CD4-positive, alpha-beta T cell treated with Interleukin-6 for 4 hours (primary cell): ENCODE measurements at regions not wholly inside any gene's neighbourhood (a gene's known extent, or its start where the extent isn't known, plus 50 kb on each side); places are given as distances from the start of the nearest gene placed in this dataset.
"Not testable (repeated sequence)": the region's sequence is repeated elsewhere in the genome, so short reads cannot be mapped to it uniquely, and the experiment has no call there.

Source experiments
- DNase-seq: peaks from one replicate; pipeline ENCODE4 v3.0.0-alpha.2; 2020; ENCODE audit warnings: mixed read lengths

DNA sequence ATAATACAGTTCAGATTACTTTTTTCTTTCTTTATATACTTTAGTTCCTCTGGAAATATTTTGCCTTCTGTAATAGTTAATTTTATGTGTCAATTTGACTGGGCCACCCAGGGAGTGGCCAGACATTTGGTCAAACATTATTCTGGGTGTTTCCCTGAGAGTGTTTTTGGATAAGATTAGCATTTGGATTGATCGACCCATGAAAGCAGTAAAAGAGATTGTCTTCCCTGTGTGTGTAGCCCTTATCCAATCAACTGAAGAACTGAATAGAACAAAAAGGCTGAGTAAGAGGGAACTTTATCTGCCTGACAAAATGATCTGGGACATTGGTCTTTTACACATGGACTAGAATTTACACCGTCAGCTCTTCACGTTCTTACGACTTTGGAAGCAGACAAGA is 1190.1 kb upstream of the FAM98A start:
- DNase-seq, result no peak

DNA sequence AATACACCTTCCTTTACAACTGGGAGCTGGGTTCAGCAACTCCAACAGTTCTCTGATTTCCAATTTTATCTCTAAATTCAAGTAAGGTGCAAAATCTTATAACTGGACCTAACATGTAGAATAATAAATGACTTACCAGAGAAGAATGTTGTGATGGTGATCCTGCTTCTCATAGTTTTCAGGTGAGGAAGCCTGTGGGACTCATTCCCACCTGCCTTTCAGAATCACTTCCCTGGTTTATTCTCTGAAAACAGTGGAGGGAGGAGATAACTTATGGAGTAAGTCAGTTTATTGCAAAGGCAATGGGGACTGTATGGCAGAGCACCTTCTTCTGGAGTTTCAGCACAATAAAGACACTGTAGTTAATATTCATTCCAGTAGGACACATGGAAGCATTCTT is 1188.2 kb upstream of the FAM98A start:
- no peak for DNase-seq

DNA sequence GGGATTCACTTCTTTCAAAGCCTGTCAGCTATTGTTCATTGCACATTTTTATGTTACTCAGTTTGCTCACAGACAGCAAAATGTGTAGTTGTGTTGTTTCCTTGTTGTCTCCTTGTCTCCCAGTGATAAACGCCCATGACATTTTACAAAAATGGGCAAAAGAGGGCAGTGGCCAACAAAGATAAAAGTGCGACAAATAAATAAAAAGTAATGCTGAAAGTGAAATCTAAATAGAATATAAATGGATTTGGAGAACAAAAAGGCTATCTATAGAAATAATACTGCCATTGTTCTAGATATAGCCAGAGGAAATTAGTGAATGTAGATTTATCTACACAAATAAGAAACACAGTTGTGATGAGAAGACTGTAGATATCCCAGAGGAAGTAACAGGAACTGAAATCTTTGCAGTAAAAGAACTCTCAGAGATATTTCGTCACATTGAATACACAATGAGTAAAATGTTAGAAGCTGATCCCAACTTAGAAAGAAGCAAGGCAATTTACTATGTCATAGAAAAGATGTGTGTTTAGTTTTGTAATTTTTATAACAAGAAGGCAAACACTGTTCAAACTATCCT is 1186.2 kb upstream of the FAM98A start:
- no peak for DNase-seq

DNA sequence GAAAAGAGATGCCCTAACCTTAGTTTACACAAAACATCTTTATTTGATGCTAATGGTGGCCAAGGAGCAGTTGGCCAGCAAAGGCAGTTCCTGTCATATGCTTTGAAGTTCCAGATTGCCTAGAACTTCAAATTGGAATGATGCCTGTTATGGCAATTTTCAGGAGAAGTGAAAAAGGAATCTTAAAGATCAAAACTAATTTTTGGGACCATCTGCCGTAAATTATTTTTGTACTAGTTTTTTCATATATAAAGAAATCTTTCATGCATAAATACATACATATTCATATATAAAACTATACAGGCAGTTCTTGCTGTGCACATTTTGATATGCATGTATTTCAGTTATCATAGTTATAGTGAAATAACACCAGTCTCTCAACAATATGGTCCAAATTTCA is 1185.6 kb upstream of the FAM98A start:
- DNase-seq, result no peak

DNA sequence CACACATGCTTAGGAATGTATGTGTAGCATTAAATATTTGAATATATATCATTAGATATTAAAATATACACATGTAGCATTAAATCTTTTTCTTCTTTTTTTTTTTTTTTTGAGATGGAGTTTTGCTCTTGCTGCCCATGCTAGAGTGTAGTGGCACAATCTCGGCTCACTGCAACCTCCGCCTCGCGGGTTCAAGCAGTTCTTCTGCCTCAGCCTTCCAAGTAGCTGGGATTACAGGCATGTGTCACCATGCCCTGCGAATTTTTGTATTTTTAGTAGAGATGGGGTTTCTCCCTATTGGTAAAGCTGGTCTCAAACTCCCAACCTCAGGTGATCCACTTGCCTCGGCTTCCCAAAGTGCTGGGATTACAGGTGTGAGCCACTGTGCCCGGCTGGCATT is 1151.6 kb upstream of the FAM98A start:
- not testable (repeated sequence) for DNase-seq

DNA sequence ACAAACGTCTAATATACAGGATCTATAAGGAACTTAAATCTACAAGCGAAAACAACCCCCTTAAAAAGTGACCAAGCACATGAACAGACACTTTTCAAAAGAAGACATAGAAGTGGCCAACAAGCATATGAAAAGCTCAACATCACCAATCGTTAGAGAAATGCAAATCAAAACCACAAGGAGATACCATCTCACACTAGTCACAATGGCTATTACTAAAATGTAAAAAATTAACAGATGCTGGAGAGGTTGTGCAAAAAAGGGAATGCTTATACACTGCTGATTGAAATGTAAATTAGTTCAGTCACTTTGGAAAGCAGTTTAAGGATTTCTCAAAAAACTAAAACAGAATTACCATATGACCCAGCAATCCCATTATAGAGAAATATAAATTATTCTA is 1148.5 kb upstream of the FAM98A start:
- no peak for DNase-seq

DNA sequence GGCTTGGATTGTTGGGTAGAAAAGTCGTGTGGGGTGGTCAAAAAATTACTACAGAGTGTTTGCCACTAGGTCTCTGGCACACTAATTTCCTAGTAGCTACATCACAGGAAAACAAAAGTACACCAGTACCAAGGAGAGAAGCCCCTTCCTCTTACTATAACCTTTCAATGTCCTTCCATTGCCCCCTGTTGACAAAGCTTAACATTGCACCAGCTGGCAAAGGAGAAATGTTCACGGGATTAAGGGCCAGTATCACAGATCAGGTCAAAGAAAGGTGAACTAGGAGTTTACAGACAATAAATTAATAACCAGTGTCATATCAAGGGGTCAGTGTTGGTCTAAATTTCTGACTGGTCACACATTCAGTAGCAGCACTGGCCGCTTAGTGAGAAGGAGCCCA is 1139.6 kb upstream of the FAM98A start:
- DNase-seq, result no peak

DNA sequence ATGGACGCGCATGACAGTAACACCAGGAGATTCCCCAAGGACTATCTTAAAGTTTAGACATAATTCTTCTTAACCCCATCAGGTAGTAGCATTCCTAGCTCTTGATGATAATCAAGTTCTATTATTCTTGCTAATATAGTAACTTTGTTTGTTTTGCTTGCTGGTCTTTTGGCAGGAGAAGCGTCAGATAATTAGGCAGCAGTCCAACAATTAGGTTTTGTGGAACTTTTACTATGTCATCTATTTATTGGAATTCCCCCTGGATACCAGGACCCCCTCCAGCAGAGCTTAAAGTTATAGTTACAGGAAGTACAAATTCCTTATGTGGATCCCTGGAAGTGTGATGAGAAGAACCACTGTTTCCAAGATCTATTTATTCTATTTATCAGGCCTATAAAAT is 1138.0 kb upstream of the FAM98A start:
- no peak for DNase-seq

DNA sequence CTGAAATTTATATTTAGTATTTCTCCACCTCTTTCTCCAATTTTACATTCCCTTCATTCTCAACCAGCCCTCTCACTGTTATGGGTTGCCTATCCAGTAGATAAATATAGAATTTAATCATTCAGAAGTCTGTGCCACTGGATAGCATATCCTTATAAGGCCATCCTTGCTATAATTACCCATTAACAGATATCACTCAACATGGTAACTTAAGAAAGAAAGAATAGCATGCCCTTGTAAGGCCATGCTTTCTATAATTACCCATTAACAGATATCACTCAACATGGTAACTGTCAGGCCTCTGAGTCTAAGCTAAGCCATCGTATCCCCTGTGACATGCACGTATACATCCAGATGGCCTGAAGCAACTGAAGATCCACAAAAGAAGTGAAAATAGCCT is 1137.4 kb upstream of the FAM98A start:
- no peak for DNase-seq

DNA sequence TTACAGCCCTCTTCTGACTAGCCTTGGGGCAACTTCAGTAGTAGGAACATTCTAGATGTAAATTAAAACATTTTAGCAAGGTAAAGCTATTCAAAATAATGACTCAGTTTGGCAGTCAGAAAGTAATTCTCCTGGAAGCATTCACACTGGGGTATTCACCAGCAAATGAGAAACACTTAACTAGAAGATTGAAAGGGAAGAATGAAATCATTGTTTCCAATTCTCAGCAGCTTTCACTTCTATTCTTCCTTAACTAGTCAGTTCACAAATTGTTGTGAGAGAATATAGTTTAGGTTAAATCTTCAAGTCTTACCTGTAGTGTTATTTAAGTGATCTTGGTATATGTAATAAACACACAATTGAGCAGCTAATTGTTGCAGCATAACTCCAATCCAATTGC is 1135.6 kb upstream of the FAM98A start:
- DNase-seq, result no peak

DNA sequence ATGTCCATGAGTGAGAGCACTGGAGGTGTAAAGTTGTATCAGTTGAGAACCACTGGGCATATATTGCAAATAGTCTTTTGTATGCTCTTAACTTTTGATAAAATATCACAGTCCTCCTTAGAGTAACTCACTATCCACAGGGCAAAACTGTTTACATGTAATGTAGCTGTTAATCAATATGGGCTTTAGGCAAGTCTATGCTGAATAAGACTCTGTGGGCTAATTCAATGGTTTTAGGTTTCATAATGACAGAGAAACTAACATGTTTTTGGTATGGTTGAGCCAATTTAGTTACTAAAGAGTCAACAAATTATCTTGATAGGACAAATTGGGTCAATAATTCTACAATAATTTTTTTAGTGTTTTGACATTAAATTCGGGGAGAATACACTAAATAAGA is 1134.9 kb upstream of the FAM98A start:
- no peak for DNase-seq

DNA sequence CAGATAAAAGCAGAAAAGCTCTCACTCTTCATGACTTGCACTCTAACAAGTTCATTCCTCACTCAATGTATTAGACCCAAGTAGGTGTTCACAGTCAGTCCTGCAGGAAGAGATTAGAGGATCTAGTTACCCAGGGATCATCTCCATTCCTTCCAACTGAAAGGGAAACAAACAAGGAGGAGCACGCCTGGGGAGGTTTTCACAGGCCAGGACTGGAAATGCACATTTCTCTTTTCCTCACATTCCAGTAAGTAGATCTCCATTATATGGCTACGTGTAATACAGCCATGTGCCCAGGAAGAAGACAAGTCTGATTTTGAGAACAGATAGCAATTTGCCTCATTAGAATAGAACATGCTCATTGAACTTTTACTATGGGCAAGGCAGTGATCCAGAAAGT is 1132.2 kb upstream of the FAM98A start:
- no peak for DNase-seq

DNA sequence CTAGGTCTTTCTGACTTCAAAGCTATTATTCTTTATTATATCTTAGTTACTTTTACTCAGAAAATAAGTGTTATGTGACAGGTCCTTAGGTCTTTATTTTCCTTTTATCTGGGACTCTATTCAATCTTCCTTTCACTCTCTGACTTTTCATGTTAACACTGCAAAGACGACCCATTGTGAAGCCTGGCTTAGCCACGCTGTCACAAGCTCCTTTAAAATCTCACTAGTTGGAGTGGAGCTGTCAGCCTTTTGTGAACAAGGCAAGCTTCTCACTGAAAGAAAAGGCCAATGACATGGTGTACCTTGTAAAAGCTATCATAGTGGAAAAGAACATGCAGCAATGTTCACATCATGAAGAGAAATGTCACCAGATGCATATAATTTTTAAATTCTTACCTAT is 1130.7 kb upstream of the FAM98A start:
- no peak for DNase-seq

DNA sequence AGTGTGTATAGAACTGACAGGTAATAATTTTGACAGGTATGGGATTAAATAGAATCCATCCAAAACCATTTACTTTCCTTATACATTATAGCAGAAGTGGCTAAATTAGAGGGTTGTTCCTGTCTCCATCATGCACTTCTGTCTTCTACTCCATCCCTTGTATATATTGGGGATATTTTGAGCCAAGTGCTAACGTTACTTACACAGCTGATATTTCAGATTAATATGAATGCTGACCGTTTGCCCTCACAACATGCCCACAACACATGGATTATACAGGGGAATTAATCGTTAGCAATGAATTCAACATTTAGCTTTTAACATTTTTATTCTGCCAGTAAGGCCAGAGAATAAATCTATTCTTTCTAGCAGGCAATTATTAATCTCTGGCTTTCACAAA is 1125.0 kb upstream of the FAM98A start:
- DNase-seq, result no peak

DNA sequence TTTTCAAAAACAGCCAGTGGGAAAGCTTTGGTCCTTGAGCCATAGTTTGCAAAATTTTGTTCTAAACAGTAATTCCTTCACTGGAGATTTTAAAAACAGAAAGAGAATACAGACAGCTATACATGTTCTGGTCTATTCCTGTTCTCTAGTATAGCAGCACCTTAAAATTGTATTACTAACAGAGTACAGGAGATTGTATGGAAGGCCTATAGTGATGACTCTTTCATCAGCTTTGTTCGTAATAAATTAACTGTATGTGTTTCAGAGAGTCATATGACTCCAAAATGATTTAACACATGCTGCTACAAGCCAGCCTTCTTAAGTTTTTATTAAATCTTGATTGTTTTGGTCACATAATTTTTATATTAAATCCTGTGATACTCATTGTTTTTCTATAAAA is 1124.6 kb upstream of the FAM98A start:
- DNase-seq, result no peak

DNA sequence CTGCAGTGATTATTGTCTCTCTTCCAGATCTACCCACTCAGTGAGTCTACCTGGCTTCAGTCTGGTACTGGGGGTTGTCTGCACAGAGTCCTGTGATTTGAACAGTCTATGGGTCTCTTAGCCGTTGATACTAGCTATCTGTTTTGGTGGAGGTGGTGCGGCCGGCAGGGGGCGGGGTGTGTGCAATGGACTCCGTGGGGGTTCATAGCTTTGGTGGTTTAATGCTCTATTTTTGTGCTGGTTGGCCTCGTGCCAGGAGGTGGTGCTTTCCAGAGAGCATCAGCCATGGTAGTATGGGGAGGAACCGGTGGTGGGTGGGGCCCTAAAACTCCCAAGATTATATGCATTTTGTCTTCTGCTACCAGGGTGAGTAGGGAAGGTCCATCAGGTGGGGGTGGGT is 1120.1 kb upstream of the FAM98A start:
- DNase-seq, result no peak

DNA sequence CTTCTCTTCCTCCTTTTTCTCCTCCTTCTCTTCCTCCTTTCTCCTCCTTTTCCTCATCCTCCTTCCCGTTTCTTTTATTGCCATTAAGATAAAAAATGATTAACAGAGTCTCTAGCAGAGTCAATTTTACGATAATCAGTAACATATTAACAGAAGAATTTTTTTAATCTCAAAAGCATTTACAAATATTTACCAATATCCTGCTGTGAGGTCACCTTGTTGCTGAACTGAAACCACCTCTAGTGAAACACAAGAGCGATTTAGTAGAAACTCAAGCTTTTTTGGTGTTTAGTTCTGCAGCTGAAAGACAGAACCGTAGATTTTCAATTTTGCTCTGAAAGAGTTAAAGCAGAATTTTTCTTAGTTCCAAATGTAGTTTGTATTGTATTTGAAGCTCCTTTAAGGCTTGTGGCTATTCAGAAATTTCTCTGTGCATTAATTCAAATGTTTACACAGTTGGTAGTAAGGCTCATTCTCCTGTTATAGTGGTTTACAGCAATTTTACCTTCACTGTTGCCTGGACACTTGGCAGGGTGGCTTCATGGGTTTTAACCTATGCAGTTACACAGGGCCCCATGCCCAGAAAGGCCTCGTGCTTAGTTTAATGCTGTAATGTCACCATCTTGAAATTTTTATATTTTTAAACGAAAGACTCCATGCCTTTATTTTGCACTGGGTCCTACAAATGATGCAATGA is 1106.6 kb upstream of the FAM98A start:
- DNase-seq, result no peak

DNA sequence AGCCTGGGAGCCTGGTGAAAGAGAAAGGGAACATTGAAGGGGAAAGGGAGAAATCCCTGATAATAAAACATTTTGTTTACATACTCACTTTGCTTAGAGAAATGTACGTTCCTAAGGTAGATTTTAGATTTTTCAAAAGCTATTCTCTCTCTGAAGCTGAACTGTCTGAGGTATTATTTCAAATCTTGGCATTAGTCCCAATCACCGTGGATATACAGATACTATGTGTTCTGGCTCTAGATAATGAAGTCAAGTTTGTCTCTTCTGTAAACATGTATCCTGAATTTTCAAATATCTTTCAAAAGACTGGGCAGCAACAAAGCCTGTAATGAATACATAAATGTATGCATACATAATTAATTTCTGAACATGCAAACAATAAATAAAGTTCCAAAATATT is 1104.2 kb upstream of the FAM98A start:
- no peak for DNase-seq

DNA sequence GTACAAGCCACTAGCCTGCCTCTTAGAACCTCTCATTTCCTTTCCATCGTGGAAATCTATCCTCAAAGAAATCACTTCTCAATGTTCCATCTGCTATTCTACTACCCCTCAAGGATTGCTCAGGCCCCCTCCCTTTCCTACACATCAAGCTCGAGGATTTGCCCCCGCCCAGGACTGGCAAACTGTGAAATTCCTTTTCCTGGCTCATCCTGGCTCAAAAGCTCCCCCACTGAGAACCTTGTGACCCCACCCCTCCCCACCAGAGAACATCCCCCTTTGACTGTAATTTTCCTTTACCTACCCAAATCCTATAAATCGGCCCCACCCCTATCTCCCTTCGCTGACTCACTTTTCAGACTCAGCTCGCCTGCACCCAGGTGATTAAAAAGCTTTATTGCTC is 1103.3 kb upstream of the FAM98A start:
- not testable (repeated sequence) for DNase-seq

DNA sequence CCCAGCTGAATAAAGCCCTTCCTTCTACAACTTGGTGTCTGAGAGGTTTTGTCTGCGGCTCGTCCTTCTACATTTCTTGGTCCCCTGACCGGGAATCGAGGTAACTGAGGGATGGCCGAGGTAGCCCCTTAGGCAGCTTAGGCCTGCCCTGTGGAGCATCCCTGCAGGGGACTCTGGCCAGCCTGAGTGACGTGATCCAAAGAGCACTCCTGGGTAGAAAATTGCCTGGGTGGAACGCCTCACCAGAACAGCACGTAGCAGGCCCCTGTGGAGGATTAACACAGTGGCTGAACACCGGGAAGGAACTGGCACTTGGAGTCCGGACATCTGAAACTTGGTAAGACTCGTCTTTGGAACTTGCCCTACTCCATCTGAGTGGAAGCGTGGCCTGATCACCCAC is 1078.5 kb upstream of the FAM98A start:
- not testable (repeated sequence) for DNase-seq

DNA sequence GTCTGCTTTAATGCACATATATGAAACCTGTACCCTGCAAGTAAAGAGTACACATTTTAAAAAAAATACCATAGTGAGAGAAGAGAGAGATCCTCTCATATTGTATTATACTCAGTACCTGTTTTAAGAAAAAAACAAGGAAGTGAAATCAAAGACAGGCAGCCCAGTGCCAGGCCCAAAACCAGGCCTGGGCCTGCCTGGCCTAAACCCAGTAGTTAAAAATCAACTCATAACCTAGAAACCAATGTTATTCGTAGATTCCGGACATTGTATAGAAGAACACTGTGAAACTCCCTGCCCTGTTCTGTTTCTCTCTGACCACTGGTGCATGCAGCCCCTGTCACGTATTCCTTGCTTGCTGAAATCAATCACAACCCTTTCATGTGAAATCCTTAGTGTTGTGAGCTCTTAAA is 1078.0 kb upstream of the FAM98A start:
- not testable (repeated sequence) for DNase-seq

DNA sequence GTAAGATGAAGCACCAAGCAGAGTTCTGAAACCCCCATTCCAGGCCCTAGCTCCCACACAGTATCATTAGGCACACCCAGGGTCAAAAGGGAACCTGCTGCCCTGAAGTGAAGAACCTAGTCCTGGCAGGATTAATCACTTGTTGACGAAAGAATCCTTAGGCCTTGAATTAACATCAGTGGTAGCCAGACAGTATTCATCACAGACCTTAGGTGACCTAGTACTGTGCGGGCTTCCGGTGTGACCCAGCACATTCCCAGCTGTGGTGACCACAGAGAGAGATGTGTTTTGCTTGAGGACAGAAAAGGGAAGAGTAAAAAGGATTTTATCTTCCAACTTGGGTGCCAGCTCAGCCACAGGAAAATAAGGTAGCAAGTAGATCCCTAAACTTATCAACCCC is 1071.4 kb upstream of the FAM98A start:
- no peak for DNase-seq

DNA sequence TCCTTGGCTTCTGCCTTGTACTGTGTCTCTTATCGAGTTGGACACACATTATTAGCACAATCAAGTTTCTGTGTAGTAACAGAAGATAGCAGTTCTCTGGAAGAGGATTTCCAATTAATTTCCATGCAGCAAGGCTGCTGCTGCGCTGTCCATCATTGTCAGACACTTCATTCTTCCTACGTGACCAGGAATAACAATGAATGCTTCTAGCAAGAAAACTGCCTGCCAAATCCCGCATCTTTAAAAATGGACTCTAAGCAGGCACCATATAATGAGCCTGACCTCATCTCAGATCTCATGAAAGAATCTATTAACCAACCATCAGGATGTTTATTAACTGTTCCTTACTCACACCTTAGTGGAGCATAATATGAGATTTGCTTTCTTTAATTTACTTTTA is 1067.7 kb upstream of the FAM98A start:
- DNase-seq, result no peak

DNA sequence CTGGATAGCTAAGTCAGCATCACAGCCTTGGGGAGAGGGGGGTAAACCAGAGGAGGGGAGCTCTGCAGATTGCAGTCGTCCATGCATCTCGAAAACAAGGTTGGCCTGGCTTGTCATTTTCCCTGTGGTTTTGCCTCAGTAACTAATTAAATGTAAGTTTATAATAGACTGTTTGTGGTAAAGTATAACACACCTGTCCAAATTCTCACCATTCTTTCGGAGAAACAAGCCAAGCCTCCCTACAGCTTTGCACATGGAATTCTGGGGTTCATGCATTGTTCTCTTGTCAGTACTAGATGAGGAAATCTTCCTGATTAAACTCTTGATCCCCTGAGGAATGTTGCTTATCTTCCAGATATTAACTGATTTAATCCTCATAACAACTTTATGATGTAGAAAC is 1065.2 kb upstream of the FAM98A start:
- DNase-seq, result no peak

DNA sequence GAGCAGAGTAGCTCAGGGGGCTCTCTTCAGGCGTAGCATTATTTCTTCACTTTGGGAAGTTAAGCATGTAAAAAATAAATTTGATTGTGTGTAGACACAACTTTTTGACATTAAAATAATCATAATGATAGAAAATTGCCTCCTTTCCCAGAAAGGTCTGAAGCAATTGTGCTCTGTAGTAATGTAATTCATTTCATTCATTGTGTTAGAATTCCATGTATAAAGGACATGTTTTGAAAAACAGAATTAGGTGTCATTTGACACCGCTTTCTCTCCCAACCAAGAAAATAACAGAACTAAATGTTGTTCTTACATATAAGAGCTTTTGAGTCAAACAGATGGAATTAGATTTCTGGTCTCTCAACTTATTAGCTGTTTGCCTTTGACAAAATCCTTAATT is 1064.2 kb upstream of the FAM98A start:
- DNase-seq, result no peak
